OCI-LY1 (cell line): ENCODE measurements at regions not wholly inside any gene's neighbourhood (a gene's known extent, or its start where the extent isn't known, plus 50 kb on each side); places are given as distances from the start of the nearest gene placed in this dataset.

ENCODE experiments used
- H2AFZ ChIP-seq: fragments of 200-600 bp; sonication (generic), shearing (Covaris generic); 2 replicates; pipeline ENCODE4 v1.6.0; 2014; ENCODE audit warnings: antibody characterized with exemption, mild to moderate bottlenecking, low read length
- H3F3A ChIP-seq: fragments of 200-600 bp; sonication (generic), shearing (Covaris generic); 2 replicates; pipeline ENCODE4 v1.6.0; 2014; ENCODE audit warnings: mild to moderate bottlenecking, antibody characterized with exemption, low read length, moderate library complexity; ENCODE audit not compliant: insufficient read depth
- H3K27ac ChIP-seq: fragments of 200-600 bp; sonication (generic); 2 replicates; pipeline ENCODE4 v1.5.1; 2014; ENCODE audit warnings: low read length, mixed run types, mild to moderate bottlenecking, low read depth; ENCODE audit not compliant: poor library complexity, severe bottlenecking
- H3K27me3 ChIP-seq: fragments of 200-600 bp; sonication (generic); 2 replicates; pipeline ENCODE4 v1.6.0; 2014; ENCODE audit warnings: antibody characterized with exemption, mild to moderate bottlenecking, low read length, moderate library complexity; ENCODE audit not compliant: insufficient read depth
- H3K36me3 ChIP-seq: fragments of 200-600 bp; sonication (generic); 2 replicates; pipeline ENCODE4 v1.6.1; 2014; ENCODE audit warnings: mild to moderate bottlenecking, antibody characterized with exemption, low read length, moderate library complexity, mixed read lengths; ENCODE audit not compliant: insufficient read depth
- H3K4me1 ChIP-seq: fragments of 200-600 bp; sonication (generic); 2 replicates; pipeline ENCODE4 v1.5.1; 2014; ENCODE audit warnings: mild to moderate bottlenecking, low read length, moderate library complexity; ENCODE audit not compliant: insufficient read depth, severe bottlenecking
- H3K4me2 ChIP-seq: fragments of 200-600 bp; sonication (generic), shearing (Covaris generic); 2 replicates; pipeline ENCODE4 v1.6.1; 2014; ENCODE audit warnings: low read length
- H3K4me3 ChIP-seq: fragments of 200-600 bp; sonication (generic); 2 replicates; pipeline ENCODE4 v1.5.1; 2014; ENCODE audit warnings: low read length, low read depth, mild to moderate bottlenecking, mixed read lengths; ENCODE audit not compliant: poor library complexity, severe bottlenecking
- H3K79me2 ChIP-seq: fragments of 200-600 bp; shearing (Covaris generic); 2 replicates; pipeline ENCODE4 v1.6.1; 2016; ENCODE audit warnings: mixed run types, low read length, mixed read lengths; ENCODE audit not compliant: insufficient read depth
- H3K9ac ChIP-seq: fragments of 200-600 bp; sonication (generic), shearing (Covaris generic); 2 replicates; pipeline ENCODE4 v1.6.1; 2014; ENCODE audit warnings: mild to moderate bottlenecking, low read length, mixed read lengths
- H3K9me2 ChIP-seq: fragments of 200-600 bp; sonication (generic), shearing (Covaris generic); 2 replicates; pipeline ENCODE4 v1.6.1; 2014; ENCODE audit warnings: low read depth, mild to moderate bottlenecking, low read length, mixed read lengths
- H3K9me3 ChIP-seq: fragments of 200-600 bp; shearing (Covaris generic); 2 replicates; pipeline ENCODE4 v1.6.1; 2014; ENCODE audit warnings: low read length, mixed read lengths
- H4K20me1 ChIP-seq: fragments of 200-600 bp; sonication (generic), shearing (Covaris generic); 2 replicates; pipeline ENCODE4 v1.6.0; 2016; ENCODE audit warnings: mild to moderate bottlenecking, low read length; ENCODE audit not compliant: insufficient read depth
- CTCF ChIP-seq: fragments of 200-600 bp; sonication (generic), shearing (Covaris generic); IDR thresholded peaks from 2 replicates; pipeline ENCODE4 v1.5.1; 2017; ENCODE audit warnings: mild to moderate bottlenecking, antibody characterized with exemption, low read length, moderate library complexity, mixed read lengths
- EZH2 ChIP-seq: fragments of 200-600 bp; sonication (generic), shearing (Covaris generic); IDR thresholded peaks from 2 replicates; pipeline ENCODE4 v1.8.0; 2017; ENCODE audit warnings: borderline replicate concordance, mixed run types, mild to moderate bottlenecking, antibody characterized with exemption, low read length, moderate library complexity, mixed read lengths

GRCh38 chr13:47027780-47028437 is 131.1 kb upstream of the HTR2A start:
- no peaks in the 10 kb centered on the region for H3K4me1 ChIP-seq
- H3K4me3 ChIP-seq = no peak overlapping the region
- H3K27me3 ChIP-seq = no peaks in the 10 kb centered on the region
- no peak overlapping the region for H3K9ac ChIP-seq
- no peaks in the 10 kb centered on the region for H3K36me3 ChIP-seq
- no peaks in the 10 kb centered on the region for H3F3A ChIP-seq
- H3K4me2 ChIP-seq = no peak overlapping the region
- no peaks in the 10 kb centered on the region for H3K9me2 ChIP-seq
- H3K27ac ChIP-seq = no peak overlapping the region
- no peaks in the 10 kb centered on the region for H3K79me2 ChIP-seq
- H2AFZ ChIP-seq = no peak overlapping the region
- TF ChIP-seq EZH2 = no peak
- H3K9me3 ChIP-seq = no peaks in the 10 kb centered on the region
- no peaks in the 10 kb centered on the region for H4K20me1 ChIP-seq

GRCh38 chr13:47025791-47026447 is 129.1 kb upstream of the HTR2A start:
- Histone ChIP-seq H3K79me2 (no peaks in the 10 kb centered on the region), H3K27me3 (no peaks in the 10 kb centered on the region), H3K9me3 (no peaks in the 10 kb centered on the region), H3K27ac (no peak overlapping the region), H4K20me1 (no peaks in the 10 kb centered on the region), H3K9me2 (no peaks in the 10 kb centered on the region), H3K4me3 (no peak overlapping the region), H3K4me2 (no peak overlapping the region), H3K4me1 (no peaks in the 10 kb centered on the region), H3F3A (no peaks in the 10 kb centered on the region), H2AFZ (no peak overlapping the region), H3K9ac (no peak overlapping the region), H3K36me3 (no peaks in the 10 kb centered on the region)
- TF ChIP-seq EZH2 = no peak
- TF ChIP-seq CTCF = no peak

GRCh38 chr13:47019977-47020376 is 123.1 kb upstream of the HTR2A start:
- Histone ChIP-seq H3K4me3 (no peak overlapping the region), H2AFZ (no peak overlapping the region), H3K4me2 (no peak overlapping the region), H3F3A (no peaks in the 10 kb centered on the region), H3K9ac (no peak overlapping the region), H3K9me2 (no peaks in the 10 kb centered on the region), H3K36me3 (no peaks in the 10 kb centered on the region), H3K27me3 (no peaks in the 10 kb centered on the region), H3K9me3 (no peaks in the 10 kb centered on the region), H3K27ac (no peak overlapping the region), H3K79me2 (no peaks in the 10 kb centered on the region), H4K20me1 (no peaks in the 10 kb centered on the region), H3K4me1 (no peaks in the 10 kb centered on the region)
- TF ChIP-seq EZH2 = no peak
- no peak for TF ChIP-seq CTCF

GRCh38 chr13:47017476-47017875 is 120.6 kb upstream of the HTR2A start:
- Histone ChIP-seq H3K27ac (no peak overlapping the region), H3K4me3 (no peak overlapping the region), H3K9me3 (no peaks in the 10 kb centered on the region), H3K27me3 (no peaks in the 10 kb centered on the region), H2AFZ (no peak overlapping the region), H3K4me1 (no peaks in the 10 kb centered on the region), H4K20me1 (no peaks in the 10 kb centered on the region), H3K9me2 (no peaks in the 10 kb centered on the region), H3K36me3 (no peaks in the 10 kb centered on the region), H3K79me2 (no peaks in the 10 kb centered on the region), H3F3A (no peaks in the 10 kb centered on the region), H3K4me2 (no peak overlapping the region), H3K9ac (no peak overlapping the region)
- no peak for TF ChIP-seq EZH2
- TF ChIP-seq CTCF = no peak
